ENCODE measurements at regions not wholly inside any gene's neighbourhood (a gene's known extent, or its start where the extent isn't known, plus 50 kb on each side); places are given as distances from the start of the nearest gene placed in this dataset.

DNA sequence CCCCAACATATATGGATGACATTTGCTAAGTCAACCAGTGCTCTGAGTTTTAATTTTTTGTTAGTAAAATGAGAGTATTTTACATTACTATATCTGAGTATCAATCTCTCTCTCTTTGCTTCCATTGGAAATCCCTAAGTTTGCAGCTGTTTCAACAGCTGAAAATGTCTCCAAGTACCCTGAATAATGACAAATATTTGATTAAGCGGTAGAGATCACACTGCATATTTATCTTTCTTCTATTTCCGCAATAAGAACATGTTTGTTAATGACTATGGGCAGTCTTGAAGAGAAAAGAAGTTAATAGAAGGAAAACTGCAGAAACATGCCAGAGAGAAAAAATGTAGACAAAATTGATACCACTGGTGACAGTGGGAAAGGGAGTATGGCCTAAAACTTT lies 1117.5 kb downstream of the NCAM2 start:
- no peak for TF ChIP-seq POLR2A (IDR thresholded peaks at IDR 0.05)
- no peak for TF ChIP-seq CTCF (IDR thresholded peaks at IDR 0.05)

Measured in suprapubic skin (tissue), 3 donors.